GM12892 (cell line): ENCODE measurements at regions not wholly inside any gene's neighbourhood (a gene's known extent, or its start where the extent isn't known, plus 50 kb on each side); places are given as distances from the start of the nearest gene placed in this dataset.

ENCODE experiments used
- DNase-seq: peaks from one replicate; pipeline ENCODE4 v3.0.0; 2011; ENCODE audit not compliant: insufficient read length
- FAIRE-seq: peaks from 2 replicates; lab custom pipeline; 2011; peaks lifted over from hg19 to GRCh38; lab: Jason Lieb, UNC
- POLR2A ChIP-seq: IDR thresholded peaks from 2 replicates; pipeline ENCODE4 v1.6.1; 2011; ENCODE audit warnings: low read depth, low read length, control low read depth
- POLR2AphosphoS5 ChIP-seq: IDR thresholded peaks from 2 replicates; pipeline ENCODE4 v1.6.1; 2011; ENCODE audit warnings: low read depth, low read length, control low read depth
- TAF1 ChIP-seq: IDR thresholded peaks from 2 replicates; pipeline ENCODE4 v1.6.1; 2011; ENCODE audit warnings: low read depth, mild to moderate bottlenecking, control low read depth, low read length, borderline replicate concordance

DNA sequence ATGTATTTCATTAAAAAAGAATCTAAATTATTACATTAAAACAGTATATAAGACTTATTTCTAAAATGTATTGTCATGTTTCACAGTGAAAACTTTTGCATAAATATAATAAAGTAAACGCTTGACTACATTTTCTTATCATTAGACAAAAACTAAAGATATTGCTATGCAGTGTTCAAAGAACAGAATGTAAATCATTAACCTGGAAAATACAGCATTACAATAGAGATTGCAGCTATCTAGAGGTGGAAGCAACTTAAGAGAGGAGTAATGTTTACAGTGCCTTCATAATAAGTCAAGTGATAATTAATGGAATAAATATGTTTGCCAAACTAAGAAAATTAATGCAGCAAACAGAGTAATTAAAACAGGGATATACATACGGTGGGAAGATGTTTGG is 940.9 kb downstream of the FSTL5 start:
- DNase-seq (no peak), FAIRE-seq (no peak)
- no peak for TF ChIP-seq POLR2A
- no peak for TF ChIP-seq TAF1
- no peak for TF ChIP-seq POLR2AphosphoS5

DNA sequence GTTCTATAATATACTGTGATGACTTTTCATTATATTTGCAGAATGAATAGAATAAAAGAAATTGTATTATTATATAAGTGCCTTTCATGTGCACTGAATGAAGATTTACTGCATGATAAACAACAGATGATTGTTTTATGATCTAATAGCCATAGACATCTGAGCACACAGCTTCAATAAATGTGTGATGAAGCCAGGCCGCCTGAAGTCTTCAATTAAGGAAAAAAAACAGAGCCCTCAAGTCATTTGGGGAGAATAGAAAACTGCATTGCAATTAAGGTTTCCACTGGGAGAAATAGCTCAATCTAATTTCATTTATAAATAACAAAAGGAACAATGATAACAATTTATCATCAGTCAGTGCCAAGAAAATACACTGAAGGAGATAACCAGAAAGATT is 955.2 kb downstream of the FSTL5 start:
- DNase-seq: no peak
- TF ChIP-seq POLR2AphosphoS5 (no peak), TAF1 (no peak), POLR2A (no peak)
- FAIRE-seq: no peak

GRCh38 chr4:161206528-161207080 is 957.2 kb downstream of the FSTL5 start:
- DNase-seq: no peak

GRCh38 chr4:161203865-161204264 is 959.9 kb downstream of the FSTL5 start:
- no peak for TF ChIP-seq TAF1
- no peak for TF ChIP-seq POLR2A
- TF ChIP-seq POLR2AphosphoS5: no peak
- DNase-seq: no peak
- no peak for FAIRE-seq

More at GRCh38 chr4:161206528-161207080, 957.2 kb downstream of the FSTL5 start:
- TF ChIP-seq TAF1 (no peak), POLR2A (no peak), POLR2AphosphoS5 (no peak)
- FAIRE-seq: no peak

- no peak for TF ChIP-seq TAF1
- TF ChIP-seq POLR2AphosphoS5: no peak
- TF ChIP-seq POLR2A: no peak
- FAIRE-seq (no peak), DNase-seq (no peak)
Observed at GRCh38 chr4:161197912-161198311, 965.9 kb downstream of the FSTL5 start.

- no peak for FAIRE-seq
- no peak for TF ChIP-seq POLR2AphosphoS5
- TF ChIP-seq TAF1: no peak
- TF ChIP-seq POLR2A: no peak
- DNase-seq: no peak
Observed at GRCh38 chr4:161197474-161197873, 966.3 kb downstream of the FSTL5 start.

DNA sequence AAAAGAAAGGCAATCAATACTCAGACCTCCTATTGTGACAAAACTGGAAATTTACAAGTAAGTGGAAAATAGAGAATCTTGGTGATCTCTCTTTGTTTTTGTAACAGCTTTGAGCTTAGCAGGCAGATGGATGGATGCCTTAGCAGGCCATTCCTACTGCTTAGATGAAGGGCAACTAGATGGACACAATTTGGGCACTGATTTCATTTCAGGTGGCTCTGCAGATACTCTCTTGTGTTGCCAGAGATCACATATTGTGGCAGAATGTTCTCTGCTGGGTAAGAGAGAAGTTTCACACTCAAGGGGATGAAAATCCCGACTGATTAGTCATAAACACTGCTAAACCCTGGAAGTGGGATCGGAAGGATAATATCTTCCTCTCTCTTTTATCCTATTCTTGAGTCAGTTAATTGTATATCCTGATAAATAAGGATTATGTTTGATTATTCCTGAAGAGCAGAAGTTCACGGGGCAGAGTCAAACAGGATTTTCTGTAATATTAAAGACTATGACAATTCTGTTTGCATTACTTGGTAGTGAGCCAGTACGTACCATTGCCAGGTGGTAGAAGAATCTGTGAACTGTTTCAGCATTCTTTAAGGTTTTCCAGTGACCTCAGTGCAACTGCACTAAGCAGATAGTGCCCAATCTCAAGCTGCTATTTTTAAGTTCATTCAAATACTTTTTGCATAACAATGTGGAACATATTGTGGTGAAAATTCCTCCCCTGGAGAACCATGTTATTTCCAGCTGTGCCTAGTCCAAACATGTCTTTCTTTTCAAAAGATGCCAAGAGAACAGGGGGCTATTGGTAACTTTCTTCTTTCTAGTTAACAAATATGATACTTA is 974.3 kb downstream of the FSTL5 start:
- no peak for DNase-seq
- TF ChIP-seq POLR2A: no peak
- no peak for TF ChIP-seq POLR2AphosphoS5
- TF ChIP-seq TAF1: no peak
- FAIRE-seq: no peak

DNA sequence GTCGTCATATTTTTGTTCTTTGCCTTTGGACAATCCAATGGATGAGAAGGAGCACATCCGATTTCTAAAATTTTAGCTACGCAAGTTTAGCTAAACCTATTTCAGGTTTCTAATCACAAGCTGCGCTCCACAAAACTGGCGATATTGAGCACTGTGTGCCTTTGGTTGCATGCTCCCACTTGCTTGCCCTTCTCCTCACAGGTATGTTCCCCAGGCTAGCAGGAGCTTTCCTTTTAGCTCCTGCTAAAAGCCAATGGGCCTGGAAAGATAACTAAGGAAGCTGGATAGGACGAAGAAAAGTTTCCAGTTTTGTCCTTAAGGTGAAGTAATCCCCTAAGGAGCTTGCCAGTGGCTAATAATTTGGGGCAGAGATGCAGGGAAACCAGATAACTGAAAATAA is 975.2 kb downstream of the FSTL5 start:
- DNase-seq: no peak
- TF ChIP-seq POLR2A (no peak), POLR2AphosphoS5 (no peak), TAF1 (no peak)
- no peak for FAIRE-seq

DNA sequence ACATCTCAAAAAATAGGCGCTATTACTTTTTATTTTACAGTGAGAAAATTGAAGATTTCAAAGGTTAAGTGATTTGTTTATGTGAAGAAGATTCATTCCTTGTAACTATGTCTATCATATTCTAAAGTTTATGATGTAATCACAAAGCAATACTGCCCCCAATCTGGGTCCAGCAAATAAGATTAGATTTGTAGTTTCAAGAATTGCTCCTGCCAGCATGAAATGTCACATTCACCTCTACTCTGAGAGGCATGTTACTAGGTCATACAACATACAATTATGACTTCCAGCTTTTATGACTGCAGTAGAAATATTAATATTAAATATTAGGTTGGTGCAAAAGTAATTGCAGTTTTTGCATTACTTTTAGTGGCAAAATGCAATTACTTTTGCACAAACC is 976.2 kb downstream of the FSTL5 start:
- TF ChIP-seq TAF1: no peak
- TF ChIP-seq POLR2A: no peak
- no peak for TF ChIP-seq POLR2AphosphoS5
- FAIRE-seq (no peak), DNase-seq (no peak)

- TF ChIP-seq POLR2A (no peak), POLR2AphosphoS5 (no peak), TAF1 (no peak)
- DNase-seq (no peak), FAIRE-seq (no peak)
Observed at GRCh38 chr4:161186750-161187149, 977.0 kb downstream of the FSTL5 start.

- FAIRE-seq: no peak
- TF ChIP-seq POLR2A (no peak), TAF1 (no peak), POLR2AphosphoS5 (no peak)
- no peak for DNase-seq
Observed at GRCh38 chr4:161186012-161186411, 977.8 kb downstream of the FSTL5 start.

- DNase-seq (no peak), FAIRE-seq (no peak)
- no peak for TF ChIP-seq TAF1
- no peak for TF ChIP-seq POLR2AphosphoS5
- TF ChIP-seq POLR2A: no peak
Observed at GRCh38 chr4:161183729-161184128, 980.1 kb downstream of the FSTL5 start.
